GM19397 (cell line): ENCODE measurements at regions not wholly inside any gene's neighbourhood (a gene's known extent, or its start where the extent isn't known, plus 50 kb on each side); places are given as distances from the start of the nearest gene placed in this dataset.

Experiments used
- ATAC-seq: cut with Tn5 transposase; IDR thresholded peaks from one replicate; pipeline ENCODE4 v1.9.1; 2021; ENCODE audit warnings: mild to moderate bottlenecking, moderate library complexity; ENCODE audit not compliant: unreplicated experiment

DNA sequence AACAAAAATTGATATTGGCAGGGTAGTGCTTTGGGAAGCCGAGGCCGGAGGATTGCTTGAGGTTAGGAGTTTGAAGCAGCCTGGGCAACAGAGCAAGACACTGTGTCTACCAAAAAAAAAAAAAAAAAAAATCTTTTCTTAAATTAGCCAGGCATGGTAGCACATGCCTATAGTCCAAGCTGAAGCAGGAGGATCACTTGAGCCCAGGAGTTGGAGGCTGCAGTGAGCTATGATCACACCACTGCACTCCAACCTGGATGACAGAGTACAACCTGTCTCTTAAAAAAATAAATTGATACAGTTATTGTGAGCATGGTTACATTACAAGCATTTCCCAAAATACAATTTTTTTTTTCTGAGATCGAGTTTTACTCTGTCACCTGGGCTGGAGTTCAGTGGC lies 59.4 kb upstream of the SVIL start:
- no peak for ATAC-seq

DNA sequence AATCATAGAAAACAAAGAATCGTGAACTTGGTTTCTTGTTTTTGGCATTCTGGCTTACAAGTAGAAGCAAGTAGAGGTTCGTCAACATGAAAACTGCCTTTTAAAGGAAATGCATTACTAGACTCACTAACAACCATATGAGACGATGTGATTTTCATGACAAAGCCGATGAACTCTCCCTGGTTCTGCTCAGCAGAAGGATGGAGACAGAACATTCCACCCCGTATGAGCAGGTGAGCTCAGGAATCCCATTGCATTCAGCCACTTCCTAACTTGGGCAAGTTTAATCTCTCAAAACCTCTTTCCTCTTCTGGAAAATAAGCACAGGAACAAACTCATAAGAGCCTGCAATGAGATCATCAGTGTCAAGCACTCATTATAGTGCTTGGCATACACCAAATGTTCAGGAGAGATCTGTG lies 57.4 kb upstream of the SVIL start:
- no peak for ATAC-seq

DNA sequence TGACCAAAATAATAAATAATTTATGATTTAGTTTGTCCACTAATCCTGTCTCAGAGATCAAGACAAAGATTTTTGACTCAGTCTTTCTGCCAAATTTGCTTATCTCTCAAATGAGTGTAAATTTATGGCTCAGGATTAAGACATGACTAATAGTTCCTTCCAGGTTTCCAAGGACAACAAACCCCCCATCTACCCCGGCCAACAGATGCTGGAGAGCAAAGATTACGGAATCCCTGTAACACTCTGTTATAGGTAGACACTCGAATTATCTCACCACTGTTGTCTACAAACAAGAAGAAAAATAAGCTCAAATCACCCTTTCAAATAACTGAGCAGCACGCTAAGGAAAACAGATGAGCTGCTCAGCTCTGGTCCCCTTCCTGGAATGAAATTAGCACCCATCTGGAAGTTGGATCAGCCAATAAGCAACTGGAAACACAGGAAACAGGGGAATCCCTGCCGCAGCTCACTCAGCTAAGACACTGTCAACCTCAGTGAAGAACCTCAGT lies 56.8 kb upstream of the SVIL start:
- no peak for ATAC-seq

DNA sequence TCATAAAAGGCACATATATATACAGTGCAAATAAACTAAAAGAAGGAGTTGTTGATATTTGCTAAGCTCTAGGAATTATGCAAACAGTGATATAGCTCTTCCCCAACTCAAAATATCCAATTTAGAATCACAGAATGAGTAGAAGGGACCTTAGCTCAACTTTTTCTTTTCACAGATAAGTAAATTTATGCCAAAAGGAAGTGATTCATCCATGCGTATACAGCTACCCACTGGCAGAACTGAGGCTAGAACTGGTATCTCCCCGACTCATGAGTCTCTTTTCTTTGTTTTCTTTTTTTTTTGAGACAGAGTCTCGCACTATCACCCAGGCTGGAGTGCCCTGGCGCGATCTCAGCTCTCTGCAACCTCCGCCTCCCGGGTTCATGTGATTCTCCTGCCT lies 54.2 kb upstream of the SVIL start:
- ATAC-seq = no peak

DNA sequence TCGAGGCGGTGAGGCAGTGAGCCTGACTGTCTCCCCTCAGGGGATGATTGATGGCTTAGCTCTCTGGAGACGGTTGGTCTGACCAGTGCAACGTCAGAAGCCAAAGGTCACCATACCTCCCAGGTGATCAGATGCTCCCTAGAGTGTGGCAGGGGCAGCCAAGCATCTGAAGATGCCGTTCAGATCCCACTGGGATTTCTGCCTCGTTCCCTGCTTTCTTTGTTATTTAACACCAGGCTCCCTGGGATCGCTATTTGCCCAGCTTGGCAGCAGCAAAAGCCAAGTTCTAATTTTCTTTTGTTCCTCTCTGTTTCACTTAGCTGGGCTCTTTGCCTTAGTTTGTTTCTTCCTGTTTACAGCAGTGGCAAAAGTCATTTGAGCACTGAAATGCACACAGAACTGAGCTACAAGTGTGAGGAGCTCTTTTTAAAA lies 53.5 kb upstream of the SVIL start:
- ATAC-seq = no peak

DNA sequence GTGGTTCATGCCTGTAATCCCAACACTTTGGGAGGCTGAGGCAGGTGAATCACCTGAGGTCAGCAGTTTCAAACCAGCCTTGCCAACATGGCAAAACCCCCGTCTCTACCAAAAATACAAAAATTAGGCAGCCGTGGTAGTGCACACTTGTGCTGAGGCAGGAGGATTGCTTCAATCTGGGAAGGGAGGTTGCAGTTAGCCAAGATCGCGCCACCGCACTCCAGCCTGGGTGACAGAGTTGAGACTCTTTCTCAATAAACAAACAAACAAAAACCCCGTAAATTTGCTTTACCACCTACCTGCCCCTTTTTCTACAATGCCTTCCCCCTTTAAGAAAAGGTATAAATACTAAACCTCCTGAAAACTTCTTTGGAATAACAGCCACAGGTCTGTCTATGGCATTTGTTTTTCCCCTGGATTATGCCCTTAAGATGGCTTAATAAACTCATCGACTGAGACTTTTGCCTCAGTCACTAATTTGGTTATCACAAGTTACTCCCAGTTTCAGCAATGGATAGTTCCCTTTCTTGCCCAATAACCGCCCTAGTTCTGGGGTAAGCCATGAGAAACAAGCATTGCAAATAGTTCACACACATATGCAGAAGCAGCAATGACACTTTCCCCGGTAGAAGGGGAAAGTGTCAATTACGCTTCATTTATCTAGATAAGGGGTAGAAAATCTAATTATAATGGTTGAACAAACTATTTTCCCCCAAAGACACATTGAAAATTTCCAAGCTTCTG lies 52.8 kb upstream of the SVIL start:
- ATAC-seq = no peak

DNA sequence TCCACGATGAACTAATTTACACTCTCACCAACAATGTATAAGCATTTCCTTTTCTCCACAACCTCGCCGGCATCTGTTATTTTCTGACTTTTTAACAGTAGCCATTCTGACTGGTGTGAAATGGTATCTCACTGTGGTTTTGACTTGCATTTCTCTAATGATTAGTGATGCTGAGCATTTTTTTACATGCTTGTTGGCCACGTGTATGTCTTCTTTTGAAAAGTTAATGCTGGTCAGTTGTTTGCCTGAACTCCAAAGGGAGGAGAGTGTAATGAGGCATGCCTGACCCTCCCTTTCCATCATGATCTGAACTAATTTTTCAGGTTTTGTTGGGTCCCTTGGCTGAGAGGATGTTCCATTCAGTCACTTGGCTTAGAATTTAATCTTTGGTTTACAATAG lies 50.7 kb upstream of the SVIL start:
- ATAC-seq = no peak
